GM20431 (cell line): ENCODE measurements at regions not wholly inside any gene's neighbourhood (a gene's known extent, or its start where the extent isn't known, plus 50 kb on each side); places are given as distances from the start of the nearest gene placed in this dataset.

Source experiments
- in situ Hi-C: fragments of 300-500 bp; cut with MseI, MboI; formaldehyde crosslinking; loops from one replicate; pipeline ENCODE4 v1.15.0; 2020; ENCODE audit warnings: low sequenced_read_pairs; ENCODE audit not compliant: unreplicated experiment

- in situ Hi-C loops, result no loop called here
Observed at GRCh38 chr20:21944227-21944626, 238.8 kb downstream of the PAX1 start.

- in situ Hi-C loops, result no loop called here
Observed at GRCh38 chr20:21941941-21942805, 236.7 kb downstream of the PAX1 start.

GRCh38 chr20:21936720-21937380 is 231.4 kb downstream of the PAX1 start:
- in situ Hi-C loops, result no loop called here

GRCh38 chr20:21936261-21936660 is 230.8 kb downstream of the PAX1 start:
- in situ Hi-C loops, result no loop called here

- in situ Hi-C loops, result no loop called here
Observed at GRCh38 chr20:21933526-21933925, 228.1 kb downstream of the PAX1 start.

- in situ Hi-C loops, result no loop called here
Observed at GRCh38 chr20:21921251-21921650, 215.8 kb downstream of the PAX1 start.

GRCh38 chr20:21920211-21920610 is 214.7 kb downstream of the PAX1 start:
- in situ Hi-C loops, result no loop called here

- in situ Hi-C loops, result no loop called here
Observed at GRCh38 chr20:21918398-21918797, 212.9 kb downstream of the PAX1 start.

GRCh38 chr20:21902391-21902790 is 196.9 kb downstream of the PAX1 start:
- in situ Hi-C loops, result no loop called here

- in situ Hi-C loops, result no loop called here
Observed at GRCh38 chr20:21901470-21902275, 196.2 kb downstream of the PAX1 start.

GRCh38 chr20:21900431-21900830 is 195.0 kb downstream of the PAX1 start:
- in situ Hi-C loops, result no loop called here

GRCh38 chr20:21874921-21875320 is 169.5 kb downstream of the PAX1 start:
- in situ Hi-C loops, result no loop called here

GRCh38 chr20:21874127-21874526 is 168.7 kb downstream of the PAX1 start:
- in situ Hi-C loops, result no loop called here

GRCh38 chr20:21873291-21873690 is 167.8 kb downstream of the PAX1 start:
- in situ Hi-C loops, result no loop called here

- in situ Hi-C loops, result no loop called here
Observed at GRCh38 chr20:21867811-21868210, 162.3 kb downstream of the PAX1 start.

GRCh38 chr20:21867353-21867752 is 161.9 kb downstream of the PAX1 start:
- in situ Hi-C loops, result no loop called here

- in situ Hi-C loops, result no loop called here
Observed at GRCh38 chr20:21862956-21863355, 157.5 kb downstream of the PAX1 start.

- in situ Hi-C loops, result no loop called here
Observed at GRCh38 chr20:21862259-21862946, 156.9 kb downstream of the PAX1 start.

GRCh38 chr20:21840991-21841390 is 135.5 kb downstream of the PAX1 start:
- in situ Hi-C loops, result no loop called here

- in situ Hi-C loops, result no loop called here
Observed at GRCh38 chr20:21839982-21840381, 134.5 kb downstream of the PAX1 start.
